GM12878 (cell line): ENCODE measurements at regions not wholly inside any gene's neighbourhood (a gene's known extent, or its start where the extent isn't known, plus 50 kb on each side); places are given as distances from the start of the nearest gene placed in this dataset.

Source experiments
- ATAC-seq: fragments of 200-7000 bp; cut with Tn5 transposase; 3 replicates; pipeline ENCODE4 v1.9.1; 2020; ENCODE audit warnings: mild to moderate bottlenecking, moderate library complexity
- BruUV-seq: library from RNA; stranded (reverse); fragments of 400-500 nt; replicated peaks from 2 replicates; lab custom pipeline; 2021; lab: Mats Ljungman, UMichigan
- CTCF ChIA-PET: fragments of 300-600 bp; sonication (Branson Sonifier 250); formaldehyde crosslinking; extraction: SDS; loops from one replicate; lab custom pipeline; 2021; ENCODE audit warnings: inconsistent platforms; lab: Yijun Ruan, JAX
- POLR2A ChIA-PET: fragments of 350-600 bp; formaldehyde crosslinking; extraction: SDS; loops from one replicate; lab custom pipeline; 2021; ENCODE audit warnings: inconsistent platforms; lab: Charles Lee
- RAD21 ChIA-PET: fragments of 300-600 bp; sonication (Branson Sonifier 250); formaldehyde crosslinking; loops from one replicate; lab custom pipeline; 2023; ENCODE audit warnings: antibody characterized with exemption; ENCODE audit not compliant: unreplicated experiment; lab: Charles Lee
- SMC1A ChIA-PET: fragments of 300-600 bp; sonication (Branson Sonifier 250); formaldehyde crosslinking; loops from one replicate; lab custom pipeline; 2023; ENCODE audit not compliant: unreplicated experiment, uncharacterized antibody; lab: Charles Lee
- DNase-seq: peaks from one replicate; pipeline ENCODE4 v3.0.0-alpha.2; 2011; ENCODE audit warnings: low read depth, low spot score
- FAIRE-seq: peaks from 3 replicates; lab custom pipeline; 2011; peaks lifted over from hg19 to GRCh38; lab: Jason Lieb, UNC
- H2AFZ ChIP-seq: 2 replicates; pipeline ENCODE4 v1.6.0; 2011; ENCODE audit warnings: low read depth, low read length, control low read depth; ENCODE audit not compliant: control insufficient read depth
- H3K27ac ChIP-seq: 2 replicates; pipeline ENCODE4 v1.5.1; 2011; ENCODE audit warnings: control low read depth; ENCODE audit not compliant: control insufficient read depth, insufficient read depth
- H3K27me3 ChIP-seq, 2 experiments: replicated peaks in 1 of 2; 2 replicates each; pipeline versions ENCODE4 v1.6.0 to v1.6.1; 2011; ENCODE audit warnings: low read length in 1 of 2; ENCODE audit not compliant: control insufficient read depth in 2 of 2, insufficient read depth in 2 of 2
- H3K36me3 ChIP-seq, 2 experiments: 2 replicates each; pipeline ENCODE4 v1.5.1; 2011; ENCODE audit warnings: low read length in 1 of 2; ENCODE audit not compliant: control insufficient read depth in 2 of 2, insufficient read depth in 2 of 2
- H3K4me1 ChIP-seq: 2 replicates; pipeline ENCODE4 v1.6.1; 2011; ENCODE audit warnings: mild to moderate bottlenecking, low read length, moderate library complexity, mixed read lengths; ENCODE audit not compliant: control insufficient read depth, insufficient read depth
- H3K4me2 ChIP-seq: 2 replicates; pipeline ENCODE4 v1.6.0; 2011; ENCODE audit warnings: control low read depth; ENCODE audit not compliant: control insufficient read depth, insufficient read depth
- H3K4me3 ChIP-seq: fragments of 200-600 bp; sonication (generic); 2 replicates; pipeline ENCODE4 v1.5.1; 2016
- H3K79me2 ChIP-seq: 2 replicates; pipeline ENCODE4 v1.6.0; 2011; ENCODE audit warnings: low read length; ENCODE audit not compliant: control insufficient read depth, insufficient read depth
- H3K9ac ChIP-seq: 2 replicates; pipeline ENCODE4 v1.8.0; 2011; ENCODE audit warnings: low read length, control low read depth, mixed read lengths; ENCODE audit not compliant: control insufficient read depth, insufficient read depth
- H3K9me3 ChIP-seq: replicated peaks from 3 replicates; pipeline ENCODE4 v1.5.1; 2011; ENCODE audit warnings: mild to moderate bottlenecking, low read length; ENCODE audit not compliant: control insufficient read depth, insufficient read depth
- H4K20me1 ChIP-seq: 2 replicates; pipeline ENCODE4 v1.6.0; 2011; ENCODE audit not compliant: control insufficient read depth, insufficient read depth
- ASH2L ChIP-seq: fragments of 300-600, 200-600 bp; sonication (generic); IDR thresholded peaks from 2 replicates; pipeline ENCODE4 v1.6.1; 2017; ENCODE audit warnings: low read depth, mild to moderate bottlenecking, borderline replicate concordance
- CBX3 ChIP-seq: fragments of 200-600 bp; sonication (generic); IDR thresholded peaks from 2 replicates; pipeline ENCODE4 v1.6.1; 2016; ENCODE audit warnings: low read depth, borderline replicate concordance
- CHD4 ChIP-seq: fragments of 200-600 bp; sonication (generic); IDR thresholded peaks from 2 replicates; pipeline ENCODE4 v1.6.1; 2016; ENCODE audit warnings: mild to moderate bottlenecking
- CUX1 ChIP-seq: IDR thresholded peaks from 2 replicates; pipeline ENCODE4 v1.6.1; 2012; ENCODE audit warnings: improper control_type of control experiment, low read depth, low read length; ENCODE audit not compliant: insufficient replicate concordance
- FOXM1 ChIP-seq: IDR thresholded peaks from 2 replicates; pipeline ENCODE4 v1.6.1; 2012; ENCODE audit warnings: low read depth, mild to moderate bottlenecking, inconsistent platforms, low read length, moderate library complexity
- HSF1 ChIP-seq: fragments of 150-350 bp; IDR thresholded peaks from 2 replicates; pipeline ENCODE4 v1.6.1; 2014; ENCODE audit warnings: mild to moderate bottlenecking, low read depth, low read length
- IRF4 ChIP-seq: IDR thresholded peaks from 2 replicates; pipeline ENCODE4 v1.6.1; 2011; ENCODE audit warnings: low read depth, low read length
- MXI1 ChIP-seq: fragments of 150-350 bp; IDR thresholded peaks from 2 replicates; pipeline ENCODE4 v1.6.1; 2011; ENCODE audit warnings: low read depth, mild to moderate bottlenecking, inconsistent platforms, low read length, improper control_type of control experiment
- SMC3 ChIP-seq: IDR thresholded peaks from 2 replicates; pipeline ENCODE4 v1.6.1; 2011; ENCODE audit warnings: low read length, improper control_type of control experiment, borderline replicate concordance
- TARDBP ChIP-seq: IDR thresholded peaks from 2 replicates; pipeline ENCODE4 v1.6.1; 2016; ENCODE audit warnings: borderline replicate concordance
- ZNF207 ChIP-seq: fragments of 450-650 bp; IDR thresholded peaks from 2 replicates; pipeline ENCODE4 v1.6.1; 2014; ENCODE audit warnings: antibody characterized with exemption, mild to moderate bottlenecking, borderline replicate concordance
- WGBS: methylation state at CpG from one replicate; pipeline ENCODE4 v1.1.6; 2016; ENCODE audit warnings: low lambda C conversion rate; ENCODE audit not compliant: insufficient replicate concordance, insufficient coverage; ENCODE audit errors: missing lambda C conversion rate; 5-methylcytosine and 5-hydroxymethylcytosine counted together
- in situ Hi-C: fragments of 300-500 bp; cut with MboI; formaldehyde crosslinking; loops from 9 replicates; pipeline ENCODE4 v1.14.3; 2018; ENCODE audit warnings: mixed read lengths
- intact Hi-C: fragments of 100-400 bp; cut with micrococcal nuclease; formaldehyde crosslinking; loops from one replicate; pipeline ENCODE4 v1.14.2; 2022; ENCODE audit not compliant: unreplicated experiment
- TF ChIP-seq, protein P1 (sequence below): fragments of 450-650 bp; formaldehyde crosslinking; IDR thresholded peaks from 2 replicates; pipeline ENCODE4 v1.4.0; 2020; ENCODE audit warnings: mild to moderate bottlenecking, moderate library complexity

GRCh38 chr9:38284588-38285051 is 107.9 kb upstream of the ALDH1B1 start:
- in situ Hi-C loops (no loop called here), intact Hi-C loops (no loop called here)
- Histone ChIP-seq H3K27me3 (peaks cover 0 to 4% of the 10 kb centered on the region in 2 experiments; a peak in 2 of 4 replicates), H3K9ac (no peak overlapping the region), H3K4me3 (no peak overlapping the region), H3K4me2 (no peak overlapping the region), H3K9me3 (no peaks in the 10 kb centered on the region), H3K79me2 (no peaks in the 10 kb centered on the region), H4K20me1 (no peaks in the 10 kb centered on the region), H2AFZ (no peak overlapping the region), H3K4me1 (no peaks in the 10 kb centered on the region), H3K36me3 (no peaks in the 10 kb centered on the region), H3K27ac (no peak overlapping the region)
- ChIA-PET RAD21 (no interaction called here), CTCF (interaction anchor here (1.1 to 1.6 kb wide), 2 partner anchors 21 to 197 kb away, joined by 3 to 5 read pairs; no protein-coding TSS in a partner anchor), SMC1A (no interaction called here), POLR2A (no interaction called here)
- ATAC-seq = no peak
- 20% methylated on average over 10 of the region's 10 CpGs for WGBS
- BruUV-seq = no TSS peak
- no peak for DNase-seq
- FAIRE-seq = no peak
- TF ChIP-seq CHD4 = no peak
- TF ChIP-seq CBX3 = no peak
- no peak for TF ChIP-seq CUX1
- TF ChIP-seq IRF4 = no peak
- TF ChIP-seq, protein P1, sequence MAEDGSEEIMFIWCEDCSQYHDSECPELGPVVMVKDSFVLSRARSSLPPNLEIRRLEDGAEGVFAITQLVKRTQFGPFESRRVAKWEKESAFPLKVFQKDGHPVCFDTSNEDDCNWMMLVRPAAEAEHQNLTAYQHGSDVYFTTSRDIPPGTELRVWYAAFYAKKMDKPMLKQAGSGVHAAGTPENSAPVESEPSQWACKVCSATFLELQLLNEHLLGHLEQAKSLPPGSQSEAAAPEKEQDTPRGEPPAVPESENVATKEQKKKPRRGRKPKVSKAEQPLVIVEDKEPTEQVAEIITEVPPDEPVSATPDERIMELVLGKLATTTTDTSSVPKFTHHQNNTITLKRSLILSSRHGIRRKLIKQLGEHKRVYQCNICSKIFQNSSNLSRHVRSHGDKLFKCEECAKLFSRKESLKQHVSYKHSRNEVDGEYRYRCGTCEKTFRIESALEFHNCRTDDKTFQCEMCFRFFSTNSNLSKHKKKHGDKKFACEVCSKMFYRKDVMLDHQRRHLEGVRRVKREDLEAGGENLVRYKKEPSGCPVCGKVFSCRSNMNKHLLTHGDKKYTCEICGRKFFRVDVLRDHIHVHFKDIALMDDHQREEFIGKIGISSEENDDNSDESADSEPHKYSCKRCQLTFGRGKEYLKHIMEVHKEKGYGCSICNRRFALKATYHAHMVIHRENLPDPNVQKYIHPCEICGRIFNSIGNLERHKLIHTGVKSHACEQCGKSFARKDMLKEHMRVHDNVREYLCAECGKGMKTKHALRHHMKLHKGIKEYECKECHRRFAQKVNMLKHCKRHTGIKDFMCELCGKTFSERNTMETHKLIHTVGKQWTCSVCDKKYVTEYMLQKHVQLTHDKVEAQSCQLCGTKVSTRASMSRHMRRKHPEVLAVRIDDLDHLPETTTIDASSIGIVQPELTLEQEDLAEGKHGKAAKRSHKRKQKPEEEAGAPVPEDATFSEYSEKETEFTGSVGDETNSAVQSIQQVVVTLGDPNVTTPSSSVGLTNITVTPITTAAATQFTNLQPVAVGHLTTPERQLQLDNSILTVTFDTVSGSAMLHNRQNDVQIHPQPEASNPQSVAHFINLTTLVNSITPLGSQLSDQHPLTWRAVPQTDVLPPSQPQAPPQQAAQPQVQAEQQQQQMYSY (CRISPR knock-in tag) = no peak
- TF ChIP-seq HSF1 = no peak
- TF ChIP-seq ASH2L = no peak
- TF ChIP-seq ZNF207 = no peak
- no peak for TF ChIP-seq SMC3
- no peak for TF ChIP-seq MXI1
- TF ChIP-seq TARDBP = no peak
- no peak for TF ChIP-seq FOXM1
